HG03558 (cell line): ENCODE measurements at regions not wholly inside any gene's neighbourhood (a gene's known extent, or its start where the extent isn't known, plus 50 kb on each side); places are given as distances from the start of the nearest gene placed in this dataset.
"Not testable (repeated sequence)": the region's sequence is repeated elsewhere in the genome, so short reads cannot be mapped to it uniquely, and the experiment has no call there.

ENCODE experiments used
- ATAC-seq: cut with Tn5 transposase; IDR thresholded peaks from one replicate; pipeline ENCODE4 v1.9.1; 2021; ENCODE audit warnings: moderate number of reproducible peaks; ENCODE audit not compliant: unreplicated experiment; ENCODE audit errors: extremely low read depth

GRCh38 chr2:17208511-17208910, 309.7 kb downstream of the RAD51AP2 start:
- no peak for ATAC-seq

DNA sequence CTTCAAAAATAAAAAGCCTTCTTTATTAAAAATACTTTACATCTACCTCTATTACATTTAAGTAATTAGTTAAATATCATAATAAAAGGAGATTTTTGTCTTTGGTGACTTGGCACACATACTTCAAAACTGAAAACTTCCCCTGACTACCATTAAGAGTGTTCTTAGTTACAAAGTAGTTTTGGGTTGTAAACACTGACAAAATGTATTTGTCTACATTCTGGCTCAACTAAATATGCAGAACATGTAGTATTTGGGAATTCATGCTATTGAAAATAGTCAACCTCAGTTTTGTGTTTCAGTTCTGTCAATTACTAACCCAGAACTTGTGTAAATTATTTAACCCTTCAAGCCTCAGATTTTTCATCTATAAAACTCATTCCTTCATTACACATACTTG, 311.5 kb downstream of the RAD51AP2 start:
- ATAC-seq: no peak

DNA sequence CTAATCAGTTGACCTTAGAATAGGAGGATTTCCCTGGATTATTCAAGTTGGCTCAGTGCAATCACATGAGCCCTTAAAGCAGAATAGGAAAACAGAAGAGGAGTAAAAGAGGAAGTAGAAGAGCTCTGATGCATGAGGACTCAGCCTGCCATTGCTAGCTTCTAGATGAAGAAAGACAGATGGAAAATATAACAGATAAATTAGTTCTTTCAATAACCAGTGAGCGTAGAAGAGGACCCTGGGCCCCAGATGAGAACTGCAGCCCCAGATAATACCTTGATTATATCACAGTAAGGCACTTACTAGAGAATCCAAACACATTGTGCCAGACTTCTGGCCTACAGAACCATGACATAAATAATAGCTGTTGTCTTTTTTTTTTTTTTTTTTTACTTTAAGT, 314.0 kb downstream of the RAD51AP2 start:
- ATAC-seq: not testable (repeated sequence)

- ATAC-seq: peak; percentile 86
These were observed 315.6 kb downstream of the RAD51AP2 start for GRCh38 chr2:17202628-17203027.

- ATAC-seq: no peak
These were observed 318.5 kb downstream of the RAD51AP2 start for GRCh38 chr2:17199741-17200140.

DNA sequence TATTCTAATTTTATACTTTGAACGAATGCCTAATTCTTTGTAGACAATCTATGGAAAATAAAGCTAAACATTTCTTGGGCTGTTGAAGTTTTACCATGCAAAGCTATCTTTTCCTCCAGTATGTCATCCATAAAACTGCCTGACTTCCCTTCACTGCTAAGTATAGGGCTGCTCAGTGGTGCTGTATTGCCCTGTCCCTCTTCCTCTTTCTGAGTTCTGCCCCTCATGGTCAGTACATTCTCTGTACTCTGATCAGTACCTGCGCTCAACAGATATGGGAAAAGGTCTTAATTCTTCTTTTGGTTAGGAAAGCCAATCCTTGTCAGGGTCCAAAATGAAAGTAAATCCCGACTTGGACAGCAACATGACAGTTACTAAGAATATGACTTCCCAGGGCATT, 321.9 kb downstream of the RAD51AP2 start:
- ATAC-seq: no peak

GRCh38 chr2:17195016-17195415, 323.2 kb downstream of the RAD51AP2 start:
- ATAC-seq: no peak

DNA sequence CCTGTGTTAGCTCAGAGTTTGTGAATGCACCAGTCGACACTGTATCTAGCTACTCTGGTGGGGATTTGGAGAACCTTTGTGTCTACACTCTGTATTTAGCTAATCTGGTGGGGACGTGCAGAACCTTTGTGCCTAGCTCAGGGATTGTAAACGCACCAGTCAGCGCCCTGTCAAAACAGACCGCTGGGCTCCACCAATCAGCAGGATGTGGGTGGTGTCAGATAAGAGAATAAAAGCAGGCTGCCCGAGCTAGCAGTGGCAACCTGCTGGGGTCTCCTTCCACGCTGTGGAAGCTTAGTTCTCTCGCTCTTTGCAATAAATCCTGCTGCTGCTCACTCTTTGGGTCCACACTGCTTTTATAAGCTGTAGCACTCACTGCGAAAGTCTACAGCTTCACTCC, 324.2 kb downstream of the RAD51AP2 start:
- no peak for ATAC-seq

GRCh38 chr2:17193433-17193890, 324.8 kb downstream of the RAD51AP2 start:
- not testable (repeated sequence) for ATAC-seq

- ATAC-seq: no peak
These were observed 327.0 kb downstream of the RAD51AP2 start for GRCh38 chr2:17191223-17191622.

DNA sequence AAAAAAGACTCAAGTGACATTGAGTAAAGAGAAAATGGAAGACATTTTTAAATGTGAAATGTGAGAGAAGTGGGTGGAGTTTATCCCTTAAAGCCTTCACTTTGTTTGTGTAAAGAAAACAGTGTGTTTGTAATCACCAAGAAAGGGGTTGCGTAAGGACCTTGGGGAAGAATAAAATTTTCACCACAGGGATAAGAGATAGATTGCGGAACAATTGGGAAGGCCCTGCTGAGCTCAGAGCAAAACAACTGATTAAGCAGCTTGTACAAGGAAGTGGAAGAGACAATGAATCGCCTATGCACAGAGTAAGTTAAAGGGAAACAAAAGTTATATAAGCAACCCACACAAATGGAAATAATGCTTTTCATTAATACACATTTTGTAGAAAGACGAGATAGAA, 327.7 kb downstream of the RAD51AP2 start:
- ATAC-seq: no peak

- ATAC-seq: no peak
These were observed 329.5 kb downstream of the RAD51AP2 start for GRCh38 chr2:17188721-17189120.

- ATAC-seq: no peak
These were observed 333.7 kb downstream of the RAD51AP2 start for GRCh38 chr2:17184512-17184911.

DNA sequence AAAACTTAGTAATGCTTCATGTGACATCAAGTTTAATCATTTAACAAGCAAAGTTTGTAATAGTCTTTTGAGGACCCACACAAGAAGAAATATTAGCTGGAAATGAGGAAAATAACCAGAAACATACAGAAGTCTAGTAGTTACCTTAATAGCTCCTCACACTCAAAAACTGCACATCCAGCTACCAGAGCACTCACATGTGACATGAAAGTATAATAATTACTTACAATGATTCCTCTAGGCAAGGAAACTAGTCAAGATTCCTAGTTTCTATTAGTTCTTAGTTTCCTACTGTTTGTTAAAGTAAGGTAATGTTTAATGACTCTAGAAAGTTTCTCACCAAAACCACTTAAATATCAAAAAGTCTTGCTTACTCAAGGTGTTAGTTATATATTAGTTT, 335.8 kb downstream of the RAD51AP2 start:
- ATAC-seq: no peak

DNA sequence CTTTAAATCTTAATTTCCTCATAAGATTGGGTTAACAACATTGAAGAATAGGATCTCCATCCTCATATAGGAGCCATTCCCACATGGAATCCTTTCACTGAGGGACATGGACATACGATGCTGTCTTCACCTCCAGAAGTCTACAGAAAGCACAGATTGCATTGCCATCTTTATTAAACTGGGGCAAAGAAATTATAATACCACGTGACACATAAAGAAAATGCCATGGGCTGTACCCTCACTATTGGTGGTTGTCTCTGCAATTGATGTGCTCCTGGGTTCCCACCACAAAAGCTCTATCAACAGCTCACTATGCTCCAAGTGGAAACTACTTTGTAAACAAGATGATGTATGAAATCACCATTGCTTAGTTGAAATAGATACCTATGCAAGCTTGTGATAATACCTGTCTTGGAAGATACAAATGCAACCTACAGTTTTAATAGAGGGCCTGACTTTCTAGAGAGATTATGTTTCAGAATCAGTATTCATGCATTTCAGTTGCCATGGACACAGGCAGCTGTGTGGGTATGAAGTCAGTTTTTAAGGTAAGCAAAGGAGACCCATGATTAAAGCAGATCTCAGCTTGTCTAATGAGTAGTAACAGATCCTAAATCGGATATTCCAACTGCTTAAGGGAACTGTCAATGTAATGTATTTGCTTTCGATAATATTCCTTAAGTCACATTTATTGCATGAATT, 337.0 kb downstream of the RAD51AP2 start:
- ATAC-seq: no peak

DNA sequence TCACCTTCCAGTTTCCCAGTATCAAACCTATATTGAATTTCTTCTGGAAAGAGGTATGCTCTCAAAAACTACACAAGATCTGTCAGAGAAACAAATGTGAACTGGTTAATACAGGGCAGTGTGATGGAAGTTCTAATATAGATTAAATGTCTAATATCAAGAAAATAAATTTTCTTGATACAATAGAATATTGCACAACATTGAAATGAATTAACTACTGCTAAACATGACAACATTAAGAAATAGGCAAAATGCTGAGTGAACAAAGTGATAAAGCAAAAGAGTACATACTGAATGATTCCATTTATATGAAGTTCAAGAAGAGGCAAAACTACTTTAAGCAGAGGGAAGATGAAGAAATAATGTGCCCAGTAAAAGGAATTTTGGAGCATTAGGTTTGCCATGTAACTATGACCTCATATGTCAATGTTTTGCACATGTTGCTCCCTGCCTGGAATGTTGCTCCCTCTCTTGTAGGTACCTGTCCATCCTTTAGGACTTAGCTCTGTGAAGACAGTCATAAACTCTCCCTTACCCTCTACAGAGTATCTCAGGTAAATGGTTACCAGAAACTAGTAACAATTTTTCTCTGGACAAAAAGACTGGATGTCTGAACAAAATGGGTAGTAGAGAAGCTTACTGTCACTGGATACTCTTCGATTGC, 339.0 kb downstream of the RAD51AP2 start:
- ATAC-seq: no peak

DNA sequence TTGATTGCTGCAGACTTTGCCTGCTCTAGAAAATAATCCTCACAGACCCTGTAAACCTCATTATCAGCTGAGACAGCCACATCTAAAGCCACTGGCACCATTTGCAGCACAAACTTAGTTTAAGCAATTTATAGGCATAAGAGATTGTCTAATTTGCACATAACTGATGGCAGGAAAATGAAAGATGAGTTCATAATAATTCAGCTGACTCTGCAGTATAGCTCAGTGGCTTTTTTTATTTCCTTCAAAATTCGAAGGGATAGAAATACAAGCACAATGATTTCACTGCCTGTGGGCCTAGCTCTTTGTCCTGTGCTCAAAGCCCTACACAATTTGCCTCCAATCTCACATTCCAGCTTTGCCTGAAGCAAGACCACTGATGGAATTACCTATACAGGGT, 341.2 kb downstream of the RAD51AP2 start:
- no peak for ATAC-seq

- ATAC-seq: peak; percentile 70
These were observed 346.7 kb downstream of the RAD51AP2 start for GRCh38 chr2:17171446-17172049.

- no peak for ATAC-seq
These were observed 351.7 kb downstream of the RAD51AP2 start for GRCh38 chr2:17166506-17166905.

GRCh38 chr2:17164550-17164949, 353.7 kb downstream of the RAD51AP2 start:
- no peak for ATAC-seq

DNA sequence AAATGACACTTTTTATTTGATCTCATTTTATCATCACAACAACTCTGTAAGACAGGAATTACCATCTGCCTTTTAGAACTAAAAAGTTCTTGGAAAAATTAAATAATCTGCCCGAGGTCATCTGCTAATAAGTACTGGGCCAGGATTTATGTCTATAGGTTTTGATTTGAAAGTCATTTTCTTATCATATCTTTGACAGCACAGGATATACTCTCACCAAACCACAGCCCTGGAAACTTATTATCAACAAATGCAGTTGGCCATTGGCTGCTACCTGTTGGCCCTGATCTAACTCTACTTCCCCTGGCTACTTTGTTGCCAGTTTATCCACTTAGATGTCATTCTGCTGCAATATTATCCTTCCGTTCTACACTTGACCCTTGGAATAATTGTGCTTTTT, 354.6 kb downstream of the RAD51AP2 start:
- no peak for ATAC-seq

GRCh38 chr2:17162713-17163112, 355.5 kb downstream of the RAD51AP2 start:
- ATAC-seq: no peak
